H1 (cell line): ENCODE measurements at regions not wholly inside any gene's neighbourhood (a gene's known extent, or its start where the extent isn't known, plus 50 kb on each side); places are given as distances from the start of the nearest gene placed in this dataset.
A peak's percentile ranks its signal among the peaks of the same experiment; 100 is the strongest.

Experiments used
- CTCF ChIA-PET: fragments of 300-600 bp; sonication (Branson Sonifier 250); formaldehyde crosslinking; loops from one replicate; lab custom pipeline; 2021; ENCODE audit not compliant: partially characterized antibody; lab: Charles Lee
- POLR2A ChIA-PET: fragments of 300-600 bp; sonication (Branson Sonifier 250); formaldehyde crosslinking; loops from one replicate; lab custom pipeline; 2021; ENCODE audit warnings: inconsistent platforms; ENCODE audit not compliant: partially characterized antibody; lab: Charles Lee
- DNase-seq, 2 experiments: peaks; one replicate each; pipeline versions ENCODE4 v3.0.0 to v3.0.0-alpha.2; 2010 to 2022; ENCODE audit warnings: low spot score in 2 of 2, low read depth in 1 of 2, mixed read lengths in 1 of 2
- FAIRE-seq: peaks from 2 replicates; lab custom pipeline; 2011; peaks lifted over from hg19 to GRCh38; lab: Jason Lieb, UNC
- H2AFZ ChIP-seq: 2 replicates; pipeline ENCODE4 v1.8.1; 2012; ENCODE audit warnings: low read length, inconsistent platforms
- H2AK5ac ChIP-seq: 2 replicates; pipeline ENCODE4 v1.6.1; 2013; ENCODE audit warnings: low read depth, low read length
- H2BK120ac ChIP-seq: replicated peaks from 2 replicates; pipeline ENCODE3; 2013; ENCODE audit warnings: low read depth, low read length, inconsistent platforms
- H2BK12ac ChIP-seq: 2 replicates; pipeline ENCODE4 v1.6.1; 2013; ENCODE audit warnings: low read depth, low read length
- H2BK15ac ChIP-seq: 2 replicates; pipeline ENCODE4 v1.6.1; 2013; ENCODE audit warnings: low read length
- H2BK20ac ChIP-seq: 2 replicates; pipeline ENCODE4 v1.6.1; 2013; ENCODE audit warnings: low read length
- H2BK5ac ChIP-seq: 2 replicates; pipeline ENCODE4 v1.6.1; 2013; ENCODE audit warnings: low read depth, low read length
- H3K14ac ChIP-seq: 2 replicates; pipeline ENCODE4 v1.6.1; 2013; ENCODE audit warnings: inconsistent platforms; ENCODE audit not compliant: insufficient read length
- H3K18ac ChIP-seq: 2 replicates; pipeline ENCODE4 v1.6.1; 2013; ENCODE audit warnings: low read length; ENCODE audit errors: extremely low read depth
- H3K23ac ChIP-seq: 2 replicates; pipeline ENCODE4 v1.6.1; 2013; ENCODE audit warnings: inconsistent platforms; ENCODE audit not compliant: insufficient read length
- H3K23me2 ChIP-seq: 2 replicates; pipeline ENCODE4 v1.6.1; 2013; ENCODE audit warnings: low read depth, low read length
- H3K27ac ChIP-seq: 2 replicates; pipeline ENCODE4 v1.6.1; 2011; ENCODE audit warnings: low read depth, low read length, inconsistent platforms
- H3K27me3 ChIP-seq, 4 experiments: replicated peaks in 1 of 4; 1 replicate in 1 of 4; 2 replicates in 3 of 4; pipeline versions ENCODE4 v1.6.1 to v1.8.1; 2011 to 2013; ENCODE audit warnings: low read length in 3 of 4, mild to moderate bottlenecking in 3 of 4, inconsistent platforms in 2 of 4, mixed read lengths in 2 of 4, moderate library complexity in 1 of 4; ENCODE audit not compliant: control insufficient read depth in 3 of 4, insufficient read depth in 3 of 4; ENCODE audit errors: extremely low read depth in 1 of 4
- H3K36me3 ChIP-seq, 4 experiments: 2 replicates each; pipeline versions ENCODE4 v1.6.1 to v1.8.1; 2011 to 2013; ENCODE audit warnings: mild to moderate bottlenecking in 4 of 4, low read length in 3 of 4, moderate library complexity in 2 of 4, control low read depth in 1 of 4, inconsistent platforms in 1 of 4; ENCODE audit not compliant: insufficient read depth in 4 of 4, control insufficient read depth in 2 of 4
- H3K4ac ChIP-seq: replicated peaks from 2 replicates; pipeline ENCODE3; 2013; ENCODE audit warnings: low read length, low read depth, mixed read lengths, inconsistent platforms; ENCODE audit not compliant: insufficient read length
- H3K4me1 ChIP-seq, 4 experiments: replicated peaks in 1 of 4; 1 replicate in 1 of 4; 2 replicates in 3 of 4; pipeline versions ENCODE4 v1.6.1 to v1.8.1; 2011 to 2013; ENCODE audit warnings: low read length in 3 of 4, inconsistent platforms in 2 of 4, mixed read lengths in 1 of 4; ENCODE audit not compliant: insufficient read depth in 4 of 4, control insufficient read depth in 3 of 4
- H3K4me2 ChIP-seq, 2 experiments: 2 replicates each; pipeline versions ENCODE4 v1.6.1 to v1.8.1; 2011 to 2013; ENCODE audit warnings: low read depth in 2 of 2, low read length in 2 of 2, control low read depth in 1 of 2, inconsistent platforms in 1 of 2, mild to moderate bottlenecking in 1 of 2; ENCODE audit not compliant: insufficient read depth in 1 of 2
- H3K4me3 ChIP-seq, 4 experiments: fragments of 200-600, 300-600 bp in 1 of 4; sonication (generic), shearing (Covaris generic), sonication (Bioruptor Twin) in 1 of 4; 2 replicates each; pipeline versions ENCODE4 v1.5.1 to v1.8.1; 2011 to 2016; ENCODE audit warnings: low read length in 4 of 4, low read depth in 3 of 4, control low read depth in 2 of 4, inconsistent platforms in 2 of 4, mild to moderate bottlenecking in 2 of 4, mixed read lengths in 1 of 4, moderate library complexity in 1 of 4; ENCODE audit not compliant: insufficient read depth in 2 of 4; ENCODE audit errors: extremely low read depth in 1 of 4
- H3K56ac ChIP-seq: replicated peaks from 2 replicates; pipeline ENCODE3; 2013; ENCODE audit warnings: low read depth, mild to moderate bottlenecking, mixed read lengths, low read length, inconsistent platforms; ENCODE audit not compliant: insufficient read length
- H3K79me1 ChIP-seq: 2 replicates; pipeline ENCODE4 v1.6.1; 2013; ENCODE audit warnings: low read depth, low read length, control low read depth
- H3K79me2 ChIP-seq, 2 experiments: 2 replicates each; pipeline versions ENCODE4 v1.6.1 to v1.8.1; 2012 to 2013; ENCODE audit warnings: low read length in 2 of 2, mild to moderate bottlenecking in 2 of 2, inconsistent platforms in 1 of 2; ENCODE audit not compliant: insufficient read depth in 2 of 2, control insufficient read depth in 1 of 2
- H3K9ac ChIP-seq, 4 experiments: replicated peaks in 1 of 4; 1 replicate in 1 of 4; 2 replicates in 3 of 4; pipeline versions ENCODE4 v1.6.1 to v1.8.1; 2011 to 2013; ENCODE audit warnings: low read depth in 3 of 4, low read length in 3 of 4, control low read depth in 2 of 4, mild to moderate bottlenecking in 2 of 4, moderate library complexity in 2 of 4, inconsistent platforms in 1 of 4; ENCODE audit errors: extremely low read depth in 1 of 4
- H3K9me3 ChIP-seq, 2 experiments: 2 replicates each; pipeline versions ENCODE4 v1.6.1 to v1.8.1; 2012 to 2013; ENCODE audit warnings: mild to moderate bottlenecking in 2 of 2, moderate library complexity in 2 of 2, control low read depth in 1 of 2, inconsistent platforms in 1 of 2, low read depth in 1 of 2, low read length in 1 of 2, mixed read lengths in 1 of 2; ENCODE audit not compliant: insufficient read depth in 2 of 2
- H4K20me1 ChIP-seq, 2 experiments: replicated peaks in 1 of 2; 2 replicates each; pipeline versions ENCODE3 to v1.8.1; 2011 to 2013; ENCODE audit warnings: inconsistent platforms in 2 of 2, low read length in 2 of 2, mild to moderate bottlenecking in 1 of 2; ENCODE audit not compliant: insufficient read depth in 2 of 2, control insufficient read depth in 1 of 2
- H4K5ac ChIP-seq: 2 replicates; pipeline ENCODE4 v1.6.1; 2013; ENCODE audit warnings: low read length, low read depth, mixed read lengths, inconsistent platforms; ENCODE audit not compliant: insufficient read length
- H4K8ac ChIP-seq: 2 replicates; pipeline ENCODE4 v1.8.0; 2013; ENCODE audit warnings: mild to moderate bottlenecking, moderate library complexity, low read length, inconsistent platforms; ENCODE audit not compliant: insufficient read depth; ENCODE audit errors: extremely low read depth
- H4K91ac ChIP-seq: replicated peaks from 2 replicates; pipeline ENCODE3; 2013; ENCODE audit warnings: low read length, mixed read lengths, inconsistent platforms; ENCODE audit not compliant: insufficient read length
- ATF2 ChIP-seq: IDR thresholded peaks from 2 replicates; pipeline ENCODE4 v1.6.1; 2012; ENCODE audit warnings: low read length, inconsistent platforms
- CHD2 ChIP-seq: IDR thresholded peaks from 2 replicates; pipeline ENCODE4 v1.6.1; 2012; ENCODE audit warnings: low read length, improper control_type of control experiment
- HDAC2 ChIP-seq, 2 experiments: fragments of 300-600 bp in 1 of 2; sonication (generic) in 1 of 2; IDR thresholded peaks; 2 replicates each; pipeline ENCODE4 v1.6.1; 2011 to 2012; ENCODE audit warnings: low read depth in 2 of 2, low read length in 2 of 2, mild to moderate bottlenecking in 2 of 2, moderate library complexity in 2 of 2, borderline replicate concordance in 1 of 2, inconsistent platforms in 1 of 2
- POLR2AphosphoS5 ChIP-seq: IDR thresholded peaks from 2 replicates; pipeline ENCODE4 v1.6.1; 2011; ENCODE audit warnings: low read depth, low read length
- RAD21 ChIP-seq, 2 experiments: IDR thresholded peaks in 1 of 2; conservative IDR thresholded peaks in 1 of 2; 2 replicates each; pipeline ENCODE4 v1.6.1; 2011; ENCODE audit warnings: low read depth in 2 of 2, low read length in 2 of 2, improper control_type of control experiment in 1 of 2, inconsistent platforms in 1 of 2, mild to moderate bottlenecking in 1 of 2, moderate library complexity in 1 of 2
- RFX5 ChIP-seq: IDR thresholded peaks from 2 replicates; pipeline ENCODE4 v1.6.1; 2011; ENCODE audit warnings: low read depth, low read length, improper control_type of control experiment, borderline replicate concordance
- SIN3A ChIP-seq, 2 experiments: IDR thresholded peaks in 1 of 2; conservative IDR thresholded peaks in 1 of 2; 2 replicates each; pipeline ENCODE4 v1.6.1; 2011 to 2012; ENCODE audit warnings: low read length in 2 of 2, improper control_type of control experiment in 1 of 2, low read depth in 1 of 2, mild to moderate bottlenecking in 1 of 2
- SP4 ChIP-seq: IDR thresholded peaks from 2 replicates; pipeline ENCODE4 v1.6.1; 2012; ENCODE audit warnings: low read length, inconsistent platforms
- WGBS, 2 experiments: shearing (Covaris generic) in 1 of 2; methylation state at CpG; one replicate each; pipeline versions ENCODE4 v1.1.6 to v1.1.7; 2013 to 2015; ENCODE audit warnings: low lambda C conversion rate in 2 of 2, mixed read lengths in 2 of 2, inconsistent platforms in 1 of 2, low coverage in 1 of 2, missing lambda C conversion rate in 1 of 2; ENCODE audit not compliant: insufficient replicate concordance in 2 of 2, insufficient coverage in 1 of 2, insufficient read length in 1 of 2; ENCODE audit errors: extremely low coverage in 1 of 2, missing lambda C conversion rate in 1 of 2; 5-methylcytosine and 5-hydroxymethylcytosine counted together
- TF ChIP-seq, protein P1 (sequence below): IDR thresholded peaks from 2 replicates; pipeline ENCODE4 v1.6.1; 2012; ENCODE audit warnings: inconsistent platforms

- H3K23me2 ChIP-seq: peaks cover 1% of the 10 kb centered on the region; the same call in 1 of the 2 replicates
- no peak overlapping the region for H3K4ac ChIP-seq
- H2BK12ac ChIP-seq: 0 out of 2 replicates have a peak overlapping the region, but pooled peaks have one; percentile 50
- H3K36me3 ChIP-seq: no peaks in the 10 kb centered on the region
- 0 out of 2 replicates have a peak overlapping the region, but pooled peaks have one; percentile 3 for H2AFZ ChIP-seq
- ChIA-PET POLR2A (interaction anchor here (0.6 to 1.6 kb wide), 4 partner anchors 9 to 875 kb away, joined by 3 to 5 read pairs (median 4); no protein-coding TSS in a partner anchor), CTCF (interaction anchor here (0.7 to 6.1 kb wide), 26 partner anchors 11 to 464 kb away, joined by 3 to 70 read pairs (median 4); no protein-coding TSS in a partner anchor)
- H3K9ac ChIP-seq: no peak overlapping the region
- H3K56ac ChIP-seq: no peak overlapping the region
- H3K4me1 ChIP-seq: peaks cover 8 to 19% (median 12%) of the 10 kb centered on the region in 4 experiments
- H2BK20ac ChIP-seq: no peak overlapping the region; the same call in 1 of the 2 replicates
- no peak overlapping the region for H4K5ac ChIP-seq
- no peaks in the 10 kb centered on the region for H3K79me1 ChIP-seq
- H4K8ac ChIP-seq: no peak overlapping the region
- no peak overlapping the region for H4K91ac ChIP-seq
- no peak overlapping the region for H3K27ac ChIP-seq
- no peaks in the 10 kb centered on the region for H3K9me3 ChIP-seq
- H3K27me3 ChIP-seq: peaks cover 0 to 6% (median 2%) of the 10 kb centered on the region in 4 experiments; a peak in 1 of 7 replicates
- no peak overlapping the region; the same call in 1 of the 2 replicates for H2AK5ac ChIP-seq
- no peak overlapping the region for H2BK120ac ChIP-seq
- H3K4me2 ChIP-seq: peak overlapping the region; percentile 13 to 36; a peak in 1 of 4 replicates
- 18% methylated on average over 8 of the region's 9 CpGs; no CpG with 5 or more reads in 1 of the 2 experiments for WGBS, 2 experiments
- H2BK5ac ChIP-seq: peak overlapping the region; percentile 17; the same call in 1 of the 2 replicates
- H4K20me1 ChIP-seq: no peaks in the 10 kb centered on the region
- DNase-seq (peak; percentile 29 to 87), FAIRE-seq (no peak)
- H3K4me3 ChIP-seq: no peak overlapping the region; a peak in 1 of 8 replicates
- no peak overlapping the region for H3K23ac ChIP-seq
- H3K79me2 ChIP-seq: no peaks in the 10 kb centered on the region
- 0 out of 2 replicates have a peak overlapping the region, but pooled peaks have one; percentile 24 for H2BK15ac ChIP-seq
- peak overlapping the region; percentile 73 for H3K18ac ChIP-seq
- H3K14ac ChIP-seq: no peak overlapping the region
- TF ChIP-seq SIN3A (conservative IDR thresholded peaks at IDR 0.05 in 1 of 2, IDR thresholded peaks at IDR 0.05 in 1 of 2; ENCODE audit: low read depth in 1 of 2, low read length in 2 of 2) (no peak), SP4 (no peak), HDAC2 (IDR thresholded peaks at IDR 0.05; ENCODE audit: borderline replicate concordance in 1 of 2, low read depth in 2 of 2, low read length in 2 of 2) (no peak), CHD2 (no peak), RAD21 (IDR thresholded peaks at IDR 0.05 in 1 of 2, conservative IDR thresholded peaks at IDR 0.05 in 1 of 2; ENCODE audit: low read depth in 2 of 2, low read length in 2 of 2) (peak; percentile 60 to 77), RFX5 (no peak), POLR2AphosphoS5 (no peak), ATF2 (no peak)
- TF ChIP-seq, protein P1, sequence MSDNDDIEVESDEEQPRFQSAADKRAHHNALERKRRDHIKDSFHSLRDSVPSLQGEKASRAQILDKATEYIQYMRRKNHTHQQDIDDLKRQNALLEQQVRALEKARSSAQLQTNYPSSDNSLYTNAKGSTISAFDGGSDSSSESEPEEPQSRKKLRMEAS: peak; percentile 38; the same call in 1 of the 2 replicates
These were observed 102.0 kb downstream of the HIF1AN start for GRCh38 chr10:100637785-100638184.
